ENCODE measurements at regions not wholly inside any gene's neighbourhood (a gene's known extent, or its start where the extent isn't known, plus 50 kb on each side); places are given as distances from the start of the nearest gene placed in this dataset.

DNA sequence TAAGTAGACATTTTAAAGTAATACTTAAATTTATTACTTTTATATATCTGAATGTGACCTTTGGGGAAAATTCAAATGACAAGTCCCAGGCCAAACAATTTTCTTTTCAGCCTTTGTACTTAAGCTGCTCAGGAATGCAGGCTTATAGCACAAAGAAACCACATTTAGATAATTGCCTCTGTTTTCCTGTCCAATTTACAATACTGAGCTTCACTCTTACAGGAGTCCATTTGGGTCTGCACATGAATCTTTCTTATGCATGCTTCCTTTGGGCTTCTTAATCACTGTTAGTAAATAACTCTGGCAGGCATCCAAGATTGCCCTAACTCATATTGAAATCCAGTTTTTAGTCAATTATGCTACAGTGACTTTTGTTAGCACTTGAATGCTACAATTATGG, 459.4 kb upstream of the TGFBR2 start:
- Histone ChIP-seq H3K4me1 (ENCODE audit: control insufficient read depth in 1 of 2, insufficient read depth in 1 of 2, low read depth in 1 of 2, low read length in 1 of 2) (no peaks in the 10 kb centered on the region), H3K36me3 (no peaks in the 10 kb centered on the region), H3K27me3 (no peaks in the 10 kb centered on the region), H3K27ac (no peak overlapping the region), H3K9me3 (no peaks in the 10 kb centered on the region), H3K4me3 (ENCODE audit: low read depth in 1 of 2, low read length in 1 of 2) (no peak overlapping the region)
- TF ChIP-seq CTCF (IDR thresholded peaks at IDR 0.05), result no peak

DNA sequence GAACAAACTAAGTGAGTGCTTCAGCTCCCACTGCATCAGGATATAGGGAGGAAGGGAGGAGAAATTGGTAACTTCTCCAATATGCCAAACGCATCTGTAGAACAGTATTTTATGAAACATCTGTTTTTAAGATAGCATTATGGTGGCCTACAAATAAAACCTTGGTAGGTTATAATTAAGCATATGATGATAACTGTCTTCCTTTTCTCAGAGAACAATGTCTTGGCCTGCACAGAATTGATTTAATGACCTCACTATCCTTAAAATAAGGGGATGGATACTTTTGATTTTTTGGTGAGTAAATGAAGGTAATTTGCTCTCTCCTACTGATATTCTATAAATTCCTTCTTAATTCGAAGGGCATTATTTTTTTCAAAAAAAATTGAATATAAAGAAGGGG, 451.5 kb upstream of the TGFBR2 start:
- no peak for TF ChIP-seq CTCF (IDR thresholded peaks at IDR 0.05)
- peaks cover 6 to 7% of the 10 kb centered on the region in 2 experiments for H3K4me1 ChIP-seq (ENCODE audit: control insufficient read depth in 1 of 2, insufficient read depth in 1 of 2, low read depth in 1 of 2, low read length in 1 of 2)
- no peak overlapping the region for H3K27ac ChIP-seq
- no peaks in the 10 kb centered on the region for H3K27me3 ChIP-seq
- H3K4me3 ChIP-seq (ENCODE audit: low read depth in 1 of 2, low read length in 1 of 2), result no peak overlapping the region
- H3K9me3 ChIP-seq, result no peaks in the 10 kb centered on the region
- H3K36me3 ChIP-seq, result no peaks in the 10 kb centered on the region

DNA sequence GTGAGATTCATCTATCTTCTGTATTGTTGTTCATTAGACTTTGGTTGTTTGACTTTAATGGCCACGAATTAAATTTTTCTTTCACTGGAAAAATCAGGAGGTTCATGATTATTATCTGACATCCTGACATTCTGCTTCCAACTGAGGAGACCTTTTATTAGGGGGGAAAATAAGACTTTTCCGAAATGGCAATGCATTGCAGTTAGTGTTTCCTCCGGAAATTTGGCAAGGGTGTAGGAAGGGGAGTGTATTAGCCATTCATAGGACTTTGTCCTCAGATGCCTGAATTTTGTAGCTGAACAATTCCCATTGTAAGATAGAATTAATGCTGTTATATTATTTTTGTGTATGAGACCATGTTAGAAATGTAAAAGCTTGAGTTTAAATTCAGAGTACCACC, 450.6 kb upstream of the TGFBR2 start:
- Histone ChIP-seq H3K9me3 (no peaks in the 10 kb centered on the region), H3K27ac (no peak overlapping the region)
- no peak for TF ChIP-seq CTCF (IDR thresholded peaks at IDR 0.05)

GRCh38 chr3:30156586-30157498, 449.6 kb upstream of the TGFBR2 start:
- H3K9me3 ChIP-seq, result no peaks in the 10 kb centered on the region
- H3K36me3 ChIP-seq, result no peaks in the 10 kb centered on the region
- TF ChIP-seq CTCF (IDR thresholded peaks at IDR 0.05), result no peak
- H3K27me3 ChIP-seq, result no peaks in the 10 kb centered on the region
- H3K4me1 ChIP-seq (ENCODE audit: control insufficient read depth in 1 of 2, insufficient read depth in 1 of 2, low read depth in 1 of 2, low read length in 1 of 2), result peaks cover 12 to 16% of the 10 kb centered on the region in 2 experiments
- H3K27ac ChIP-seq, result no peak overlapping the region
- no peak overlapping the region for H3K4me3 ChIP-seq (ENCODE audit: low read depth in 1 of 2, low read length in 1 of 2)

More for the DNA sequence above, 450.6 kb upstream of the TGFBR2 start:
- H3K4me3 ChIP-seq (ENCODE audit: low read depth in 1 of 2, low read length in 1 of 2), result no peak overlapping the region
- no peaks in the 10 kb centered on the region for H3K27me3 ChIP-seq
- H3K36me3 ChIP-seq, result no peaks in the 10 kb centered on the region
- peaks cover 6 to 7% of the 10 kb centered on the region in 2 experiments for H3K4me1 ChIP-seq (ENCODE audit: control insufficient read depth in 1 of 2, insufficient read depth in 1 of 2, low read depth in 1 of 2, low read length in 1 of 2)

DNA sequence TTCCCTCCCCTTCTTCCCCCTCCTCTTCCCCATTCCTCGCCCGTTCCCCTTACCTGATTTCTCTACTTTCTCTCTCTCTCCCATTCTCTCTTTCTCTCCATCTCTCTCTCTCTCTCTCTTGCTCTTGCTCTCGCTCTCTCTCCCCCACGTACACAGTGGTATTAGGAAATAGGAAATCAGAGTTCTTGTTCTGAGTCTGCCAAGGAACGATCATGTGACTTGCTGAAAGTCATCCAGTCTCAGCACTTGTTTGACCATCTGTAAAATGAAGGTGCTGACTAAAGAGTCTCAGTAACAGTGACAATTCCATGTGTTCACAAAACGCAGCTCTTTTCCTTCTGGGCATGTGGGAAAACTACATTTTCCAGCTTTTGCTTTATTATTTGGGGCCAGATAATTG, 445.0 kb upstream of the TGFBR2 start:
- TF ChIP-seq CTCF (IDR thresholded peaks at IDR 0.05), result no peak

More for the DNA sequence above, 445.0 kb upstream of the TGFBR2 start:
- Histone ChIP-seq H3K36me3 (no peaks in the 10 kb centered on the region), H3K27me3 (no peaks in the 10 kb centered on the region), H3K4me3 (ENCODE audit: low read depth in 1 of 2, low read length in 1 of 2) (no peak overlapping the region), H3K4me1 (ENCODE audit: control insufficient read depth in 1 of 2, insufficient read depth in 1 of 2, low read depth in 1 of 2, low read length in 1 of 2) (peaks cover 23 to 30% of the 10 kb centered on the region in 2 experiments), H3K27ac (no peak overlapping the region), H3K9me3 (no peaks in the 10 kb centered on the region)
